ENCODE measurements at regions not wholly inside any gene's neighbourhood (a gene's known extent, or its start where the extent isn't known, plus 50 kb on each side); places are given as distances from the start of the nearest gene placed in this dataset.

DNA sequence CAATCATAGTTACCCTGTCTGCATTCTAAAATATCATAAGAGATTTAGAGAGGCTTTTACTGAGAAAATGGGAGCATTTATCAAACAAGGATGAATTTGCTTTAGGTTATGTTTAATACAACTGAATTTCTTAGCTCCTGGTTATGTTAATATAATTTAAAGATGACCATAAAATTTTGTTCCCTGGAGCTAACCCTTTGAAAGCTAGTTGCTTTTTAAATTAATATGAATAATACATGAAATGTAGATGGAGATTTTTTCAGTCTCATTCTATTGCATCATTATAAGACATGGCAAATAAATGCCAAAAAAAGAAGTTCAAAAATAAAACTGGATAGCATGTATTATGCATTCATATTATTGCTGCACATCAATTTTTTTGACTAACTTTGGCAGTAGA lies 344.1 kb upstream of the NXPH2 start:
- no peak for TF ChIP-seq POLR2AphosphoS5 (IDR thresholded peaks at IDR 0.05)
- TF ChIP-seq, protein P1, sequence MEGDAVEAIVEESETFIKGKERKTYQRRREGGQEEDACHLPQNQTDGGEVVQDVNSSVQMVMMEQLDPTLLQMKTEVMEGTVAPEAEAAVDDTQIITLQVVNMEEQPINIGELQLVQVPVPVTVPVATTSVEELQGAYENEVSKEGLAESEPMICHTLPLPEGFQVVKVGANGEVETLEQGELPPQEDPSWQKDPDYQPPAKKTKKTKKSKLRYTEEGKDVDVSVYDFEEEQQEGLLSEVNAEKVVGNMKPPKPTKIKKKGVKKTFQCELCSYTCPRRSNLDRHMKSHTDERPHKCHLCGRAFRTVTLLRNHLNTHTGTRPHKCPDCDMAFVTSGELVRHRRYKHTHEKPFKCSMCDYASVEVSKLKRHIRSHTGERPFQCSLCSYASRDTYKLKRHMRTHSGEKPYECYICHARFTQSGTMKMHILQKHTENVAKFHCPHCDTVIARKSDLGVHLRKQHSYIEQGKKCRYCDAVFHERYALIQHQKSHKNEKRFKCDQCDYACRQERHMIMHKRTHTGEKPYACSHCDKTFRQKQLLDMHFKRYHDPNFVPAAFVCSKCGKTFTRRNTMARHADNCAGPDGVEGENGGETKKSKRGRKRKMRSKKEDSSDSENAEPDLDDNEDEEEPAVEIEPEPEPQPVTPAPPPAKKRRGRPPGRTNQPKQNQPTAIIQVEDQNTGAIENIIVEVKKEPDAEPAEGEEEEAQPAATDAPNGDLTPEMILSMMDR (IDR thresholded peaks at IDR 0.05), result no peak
